ENCODE measurements at regions not wholly inside any gene's neighbourhood (a gene's known extent, or its start where the extent isn't known, plus 50 kb on each side); places are given as distances from the start of the nearest gene placed in this dataset.
"Not testable (repeated sequence)": the region's sequence is repeated elsewhere in the genome, so short reads cannot be mapped to it uniquely, and the experiment has no call there.

DNA sequence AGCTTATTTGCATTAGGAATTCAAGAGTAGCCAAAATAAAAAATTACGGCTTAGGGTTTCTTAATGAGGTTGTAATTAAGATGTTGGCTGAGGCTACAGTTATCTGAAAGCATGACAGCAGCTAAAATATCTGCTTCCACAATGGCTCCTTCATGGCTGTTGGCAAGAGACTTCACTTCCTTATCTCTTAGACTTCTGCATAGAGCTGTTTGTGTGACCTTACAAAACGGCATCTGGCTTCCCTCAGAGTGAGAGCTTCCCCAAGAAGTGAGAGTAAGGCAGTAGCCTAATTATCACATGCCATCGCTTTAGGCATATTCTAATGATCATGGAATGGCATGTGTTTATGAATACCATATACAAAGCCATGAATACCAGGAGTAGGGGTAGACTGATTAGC is 57.6 kb downstream of the CCDC59 start:
- no peak for DNase-seq (ENCODE audit: low spot score)

DNA sequence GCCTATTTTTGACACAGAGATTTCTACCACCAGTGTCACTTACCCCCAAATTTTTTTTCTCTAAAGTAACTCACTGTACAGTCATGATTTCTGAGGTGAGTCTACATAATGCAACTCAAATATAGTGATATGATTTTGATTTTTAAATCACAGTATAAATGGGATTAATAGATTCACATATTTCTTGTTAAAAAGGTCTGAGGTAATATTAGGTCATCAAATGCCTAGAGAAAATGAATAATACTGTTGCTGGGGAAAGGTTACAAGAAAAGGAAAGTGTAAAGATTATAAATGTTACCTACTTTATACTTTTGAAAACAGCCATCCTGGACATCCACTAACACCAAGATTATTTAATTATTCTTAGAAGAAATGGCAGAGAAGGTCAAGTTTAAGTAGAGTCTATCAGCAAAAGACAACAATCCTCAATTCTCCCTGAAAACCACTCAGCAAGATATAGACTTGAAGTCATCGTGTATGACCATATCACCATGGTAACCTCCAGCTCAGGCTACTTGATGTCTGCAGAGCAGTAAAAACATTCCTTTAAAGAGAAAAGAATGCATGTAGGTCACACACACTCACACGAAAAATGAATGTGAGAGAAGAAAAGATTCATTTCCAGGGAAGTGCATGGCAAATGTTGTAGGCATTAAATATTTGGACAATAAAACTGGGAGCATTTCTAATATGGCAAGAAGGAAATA is 58.7 kb downstream of the CCDC59 start:
- DNase-seq (ENCODE audit: low spot score): no peak

- no peak for DNase-seq (ENCODE audit: low spot score)
These were observed 67.8 kb downstream of the CCDC59 start for GRCh38 chr12:82290415-82290814.

GRCh38 chr12:82281335-82281734 is 76.9 kb downstream of the CCDC59 start:
- not testable (repeated sequence) for DNase-seq (ENCODE audit: low spot score)

- DNase-seq (ENCODE audit: low spot score): no peak
These were observed 78.6 kb downstream of the CCDC59 start for GRCh38 chr12:82279536-82280058.

GRCh38 chr12:82277582-82277981 is 80.6 kb downstream of the CCDC59 start:
- DNase-seq (ENCODE audit: low spot score): no peak

- no peak for DNase-seq (ENCODE audit: low spot score)
These were observed 115.5 kb downstream of the CCDC59 start for GRCh38 chr12:82242729-82243128.

- no peak for DNase-seq (ENCODE audit: low spot score)
These were observed 132.3 kb downstream of the CCDC59 start for GRCh38 chr12:82225871-82226270.

DNA sequence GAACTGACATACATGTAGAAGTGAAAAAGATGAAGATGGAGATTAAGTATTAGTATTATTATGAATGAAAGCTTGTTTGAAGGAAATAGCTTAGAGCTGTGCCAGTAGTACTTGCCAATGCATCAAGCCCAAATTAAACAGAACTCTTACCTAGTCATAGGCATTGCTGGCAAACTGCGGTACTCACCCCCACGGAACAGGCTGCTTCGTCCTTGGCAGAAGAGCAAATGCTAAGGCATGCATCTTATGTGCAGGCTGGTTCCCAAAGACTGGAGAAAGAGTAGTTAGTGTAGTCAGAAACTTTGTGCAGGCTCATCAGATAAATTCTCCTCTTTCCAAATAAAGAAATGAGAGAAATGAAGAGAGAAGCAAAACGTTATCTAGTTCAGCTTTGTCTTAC is 134.8 kb downstream of the CCDC59 start:
- no peak for DNase-seq (ENCODE audit: low spot score)

GRCh38 chr12:82216475-82216874 is 141.7 kb downstream of the CCDC59 start:
- DNase-seq (ENCODE audit: low spot score): no peak

DNA sequence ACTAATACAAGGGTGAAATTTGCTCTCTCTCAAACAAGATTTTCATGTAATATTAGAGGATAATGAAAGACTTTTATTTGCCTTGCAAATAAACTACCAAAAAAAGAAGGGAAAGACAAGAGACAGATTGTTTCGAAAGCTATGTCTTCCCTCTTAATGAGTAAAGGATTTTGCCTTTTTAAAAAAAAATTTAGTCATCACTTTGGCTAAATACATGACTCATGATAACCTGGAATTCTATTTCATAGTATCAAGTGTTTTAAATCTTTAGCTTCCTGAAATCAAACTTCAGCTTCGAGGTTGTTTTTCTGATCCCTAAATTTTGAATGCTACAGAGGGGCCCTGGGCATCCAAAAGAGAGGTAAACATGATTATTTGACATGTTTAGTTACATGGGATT is 144.4 kb downstream of the CCDC59 start:
- DNase-seq (ENCODE audit: low spot score): no peak

- no peak for DNase-seq (ENCODE audit: low spot score)
These were observed 147.3 kb downstream of the CCDC59 start for GRCh38 chr12:82210882-82211281.

- no peak for DNase-seq (ENCODE audit: low spot score)
These were observed 148.7 kb downstream of the CCDC59 start for GRCh38 chr12:82209533-82209932.

GRCh38 chr12:82207556-82207955 is 150.6 kb downstream of the CCDC59 start:
- no peak for DNase-seq (ENCODE audit: low spot score)

DNA sequence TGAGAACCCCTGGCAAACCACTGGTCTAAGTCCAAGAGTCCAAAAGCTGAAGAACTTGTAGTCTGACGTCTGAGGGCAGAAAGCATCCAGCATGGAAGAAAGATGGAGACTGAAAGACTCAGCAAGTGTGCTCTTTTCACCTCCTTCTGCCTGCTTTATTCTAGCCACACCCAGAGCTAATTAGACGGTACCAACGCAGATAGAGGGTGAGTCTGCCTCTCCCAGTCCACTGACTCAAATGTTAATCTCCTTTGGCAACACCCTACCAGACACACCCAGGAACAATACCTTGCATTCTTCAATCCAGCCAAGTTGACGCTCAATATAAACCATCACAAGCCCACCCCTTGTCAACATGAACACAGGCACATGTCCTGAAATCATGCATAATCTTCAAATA is 155.1 kb downstream of the CCDC59 start:
- no peak for DNase-seq (ENCODE audit: low spot score)

DNA sequence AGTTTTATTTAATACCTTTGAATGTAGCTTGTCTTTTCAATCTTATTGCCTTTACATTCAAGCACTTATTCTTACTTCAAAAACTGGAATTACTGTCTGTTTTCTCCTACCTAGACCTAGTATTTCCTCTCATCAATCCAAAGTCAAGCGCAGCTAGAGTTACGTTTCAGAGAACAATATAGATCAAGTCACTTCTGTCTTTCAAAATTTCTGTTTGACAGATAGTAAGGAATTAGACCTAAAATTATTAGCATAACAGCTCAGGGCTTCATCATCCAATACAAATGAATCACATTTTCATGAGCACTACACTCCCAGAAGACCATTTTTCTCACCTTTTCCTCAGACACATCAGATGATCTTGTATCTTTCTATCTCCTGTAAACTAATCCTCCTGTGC is 170.6 kb downstream of the CCDC59 start:
- no peak for DNase-seq (ENCODE audit: low spot score)

DNA sequence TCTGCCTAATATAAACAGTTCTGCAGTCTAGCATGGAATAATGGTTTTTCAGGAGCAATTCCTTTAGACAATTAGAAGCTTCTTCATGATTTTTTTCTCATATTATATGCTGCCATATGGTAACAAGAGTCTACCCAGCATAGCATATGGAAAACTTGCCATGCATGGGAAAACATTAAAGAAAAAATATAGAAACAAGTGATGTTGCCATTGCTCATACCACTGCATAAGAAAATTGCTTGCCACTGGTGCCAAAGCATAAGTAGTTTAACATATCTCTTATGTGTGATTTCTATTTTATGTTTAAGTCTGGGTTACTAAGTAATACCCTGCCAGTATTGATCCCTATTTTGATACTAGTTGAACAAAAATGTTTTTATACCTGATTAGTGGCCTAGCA is 171.2 kb downstream of the CCDC59 start:
- DNase-seq (ENCODE audit: low spot score): no peak

GRCh38 chr12:82186282-82186681 is 171.9 kb downstream of the CCDC59 start:
- no peak for DNase-seq (ENCODE audit: low spot score)

DNA sequence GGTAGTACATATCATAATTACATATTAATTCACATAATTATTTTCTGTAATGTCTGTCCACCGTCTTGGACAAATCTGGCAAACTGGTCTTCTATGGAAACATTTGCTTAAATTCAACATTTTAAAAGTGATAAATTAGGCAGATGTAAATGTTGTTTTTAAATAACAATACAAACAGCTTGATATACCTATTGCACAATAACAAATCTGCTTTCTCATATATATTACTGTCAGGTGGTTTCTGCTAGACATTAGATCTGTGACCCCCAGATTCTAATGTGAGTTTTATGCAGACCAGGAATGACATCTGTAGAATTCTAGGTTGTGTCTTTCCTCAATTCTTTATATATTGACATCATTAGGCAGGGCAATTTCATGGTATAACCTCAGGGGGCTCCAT is 173.3 kb downstream of the CCDC59 start:
- no peak for DNase-seq (ENCODE audit: low spot score)

DNA sequence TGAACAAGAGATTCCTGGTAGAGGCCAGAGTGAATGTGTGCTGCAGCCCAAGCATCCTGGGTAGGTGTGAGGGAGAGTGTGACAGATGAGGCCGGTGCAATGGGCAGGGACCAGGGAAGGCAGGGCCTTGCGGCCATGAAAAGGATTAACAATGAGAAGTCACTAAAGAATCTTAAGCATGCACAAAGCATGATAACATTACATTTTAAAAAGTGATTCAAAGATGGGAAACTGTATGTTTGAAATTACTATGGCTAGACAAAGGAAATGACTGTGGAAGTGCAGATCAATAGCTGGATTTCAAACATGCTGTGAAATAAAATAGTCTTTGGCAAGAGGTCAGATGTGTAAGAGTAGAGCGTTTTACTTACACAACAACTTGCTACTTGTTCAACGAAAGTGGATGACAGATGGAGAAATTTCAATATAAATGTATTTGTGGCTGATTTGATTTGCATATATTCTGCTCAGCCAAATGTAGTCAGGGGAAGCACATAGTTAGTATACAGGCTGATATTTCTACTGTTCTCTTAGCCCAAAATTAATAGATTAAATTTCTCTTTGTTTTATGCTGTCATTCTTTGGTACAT is 175.5 kb downstream of the CCDC59 start:
- DNase-seq (ENCODE audit: low spot score): no peak

GRCh38 chr12:82176761-82177490 is 181.3 kb downstream of the CCDC59 start:
- no peak for DNase-seq (ENCODE audit: low spot score)

DNA sequence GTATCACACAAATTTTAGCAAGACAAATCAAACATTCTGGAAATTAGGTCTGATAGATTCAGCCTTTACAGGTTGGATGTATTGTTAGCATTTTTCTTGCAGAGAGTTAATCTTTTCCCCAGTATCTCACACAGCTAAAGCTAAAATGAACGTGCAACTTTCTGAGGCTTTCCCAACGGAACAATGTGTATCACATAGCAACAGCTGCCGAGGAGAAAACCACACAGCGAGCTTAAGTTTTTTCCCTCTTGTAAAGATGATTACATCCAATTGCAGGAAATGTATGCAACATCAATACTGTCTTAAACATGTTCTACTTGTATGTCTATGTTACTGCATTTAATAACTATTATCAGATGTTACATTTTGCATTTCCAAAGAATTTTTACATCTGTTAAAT is 182.2 kb downstream of the CCDC59 start:
- no peak for DNase-seq (ENCODE audit: low spot score)

DNA sequence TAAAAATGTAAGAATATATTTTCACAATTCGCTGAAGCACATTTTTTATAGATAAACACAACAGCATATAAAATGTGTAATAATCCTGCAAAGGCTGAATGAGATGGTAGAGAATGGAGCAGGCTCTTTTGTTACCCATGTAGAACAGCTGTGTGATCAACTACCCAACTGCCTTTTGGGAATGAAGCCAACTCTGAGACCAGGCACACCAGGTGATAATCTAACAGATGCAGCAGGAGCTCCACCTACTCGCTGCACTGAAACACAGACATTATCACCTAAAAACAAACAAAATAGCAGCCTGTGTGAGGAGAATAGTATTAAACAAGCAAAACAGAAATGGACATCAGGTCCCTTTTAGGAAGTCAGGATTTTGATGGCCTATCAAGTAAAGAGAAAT is 183.3 kb downstream of the CCDC59 start:
- no peak for DNase-seq (ENCODE audit: low spot score)
